ENCODE measurements at regions not wholly inside any gene's neighbourhood (a gene's known extent, or its start where the extent isn't known, plus 50 kb on each side); places are given as distances from the start of the nearest gene placed in this dataset.

DNA sequence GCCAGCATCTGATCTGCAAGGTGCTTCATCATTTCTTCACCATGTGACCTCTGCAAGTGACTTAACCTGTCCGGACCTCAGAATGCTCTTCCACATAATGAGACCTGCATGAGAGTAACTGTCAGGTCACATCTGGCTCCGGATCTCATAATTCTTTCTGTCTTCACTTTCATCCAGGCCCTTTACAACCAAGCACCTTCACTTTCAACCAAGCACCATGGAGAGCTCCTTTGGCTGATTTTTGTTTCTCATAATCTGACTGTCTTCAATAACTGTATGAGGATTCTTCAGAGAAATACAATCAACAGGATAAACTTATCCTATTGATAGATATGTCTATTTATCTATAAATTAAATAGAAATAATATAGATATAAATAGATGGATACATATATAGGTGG is 148.1 kb downstream of the VCX3A start:
- no peak overlapping the region for H3K4me3 Mint-ChIP-seq (ENCODE audit: unreplicated experiment)
- ChIA-PET POLR2A (no interaction called here), CTCF (no interaction called here)
- H3K36me3 Mint-ChIP-seq (ENCODE audit: insufficient read depth, unreplicated experiment) = no peaks in the 10 kb centered on the region
- H3K9me3 Mint-ChIP-seq (ENCODE audit: unreplicated experiment) = peaks cover 26% of the 10 kb centered on the region
- TF ChIP-seq, protein P1, sequence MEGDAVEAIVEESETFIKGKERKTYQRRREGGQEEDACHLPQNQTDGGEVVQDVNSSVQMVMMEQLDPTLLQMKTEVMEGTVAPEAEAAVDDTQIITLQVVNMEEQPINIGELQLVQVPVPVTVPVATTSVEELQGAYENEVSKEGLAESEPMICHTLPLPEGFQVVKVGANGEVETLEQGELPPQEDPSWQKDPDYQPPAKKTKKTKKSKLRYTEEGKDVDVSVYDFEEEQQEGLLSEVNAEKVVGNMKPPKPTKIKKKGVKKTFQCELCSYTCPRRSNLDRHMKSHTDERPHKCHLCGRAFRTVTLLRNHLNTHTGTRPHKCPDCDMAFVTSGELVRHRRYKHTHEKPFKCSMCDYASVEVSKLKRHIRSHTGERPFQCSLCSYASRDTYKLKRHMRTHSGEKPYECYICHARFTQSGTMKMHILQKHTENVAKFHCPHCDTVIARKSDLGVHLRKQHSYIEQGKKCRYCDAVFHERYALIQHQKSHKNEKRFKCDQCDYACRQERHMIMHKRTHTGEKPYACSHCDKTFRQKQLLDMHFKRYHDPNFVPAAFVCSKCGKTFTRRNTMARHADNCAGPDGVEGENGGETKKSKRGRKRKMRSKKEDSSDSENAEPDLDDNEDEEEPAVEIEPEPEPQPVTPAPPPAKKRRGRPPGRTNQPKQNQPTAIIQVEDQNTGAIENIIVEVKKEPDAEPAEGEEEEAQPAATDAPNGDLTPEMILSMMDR (IDR thresholded peaks at IDR 0.05; ENCODE audit: unreplicated experiment) = no peak
- no TSS peak for BruUV-seq (replicated peaks)
- no peaks in the 10 kb centered on the region for H3K4me1 Mint-ChIP-seq (ENCODE audit: insufficient read depth, unreplicated experiment)
- no peak overlapping the region for H3K27ac Mint-ChIP-seq (ENCODE audit: low read depth, unreplicated experiment)
- H3K27me3 Mint-ChIP-seq (ENCODE audit: insufficient read depth, unreplicated experiment) = no peaks in the 10 kb centered on the region
- DNase-seq (ENCODE audit: unreplicated experiment) = no peak
- intact Hi-C loops (cut with micrococcal nuclease) = no loop called here

DNA sequence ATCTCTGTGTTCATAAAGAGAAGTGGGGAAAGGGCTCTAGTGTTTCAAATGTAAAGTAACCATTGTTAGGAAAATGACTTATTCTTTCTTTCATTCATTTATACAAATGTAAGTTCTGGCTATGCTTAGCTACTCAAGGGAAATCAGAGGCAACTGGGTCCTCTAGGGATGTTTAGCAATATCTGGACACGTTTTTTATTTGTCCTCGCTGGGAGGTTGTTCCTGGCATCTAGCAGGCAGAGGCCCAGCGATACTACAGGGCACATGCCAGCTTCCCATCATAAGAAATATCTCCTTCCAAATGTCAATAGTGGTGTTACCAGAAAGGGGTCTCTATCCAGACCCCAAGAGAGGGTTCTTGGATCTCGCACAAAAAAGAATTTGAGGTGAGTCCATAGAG is 150.0 kb downstream of the VCX3A start:
- Mint-ChIP-seq H3K27ac (ENCODE audit: low read depth, unreplicated experiment) (no peak overlapping the region), H3K27me3 (ENCODE audit: insufficient read depth, unreplicated experiment) (no peaks in the 10 kb centered on the region), H3K4me3 (ENCODE audit: unreplicated experiment) (no peak overlapping the region), H3K4me1 (ENCODE audit: insufficient read depth, unreplicated experiment) (no peaks in the 10 kb centered on the region), H3K9me3 (ENCODE audit: unreplicated experiment) (peaks cover 33% of the 10 kb centered on the region), H3K36me3 (ENCODE audit: insufficient read depth, unreplicated experiment) (no peaks in the 10 kb centered on the region)
- DNase-seq (ENCODE audit: unreplicated experiment) = no peak
- TF ChIP-seq, protein P1 (IDR thresholded peaks at IDR 0.05; ENCODE audit: unreplicated experiment) = no peak
- CTCF ChIA-PET = interaction anchor here (0.5 to 1.0 kb wide), 3 partner anchors 56 to 1393 kb away, joined by 3 read pairs; no protein-coding TSS in a partner anchor
- no TSS peak for BruUV-seq (replicated peaks)
- intact Hi-C loops (cut with micrococcal nuclease) = no loop called here
- POLR2A ChIA-PET = no interaction called here

DNA sequence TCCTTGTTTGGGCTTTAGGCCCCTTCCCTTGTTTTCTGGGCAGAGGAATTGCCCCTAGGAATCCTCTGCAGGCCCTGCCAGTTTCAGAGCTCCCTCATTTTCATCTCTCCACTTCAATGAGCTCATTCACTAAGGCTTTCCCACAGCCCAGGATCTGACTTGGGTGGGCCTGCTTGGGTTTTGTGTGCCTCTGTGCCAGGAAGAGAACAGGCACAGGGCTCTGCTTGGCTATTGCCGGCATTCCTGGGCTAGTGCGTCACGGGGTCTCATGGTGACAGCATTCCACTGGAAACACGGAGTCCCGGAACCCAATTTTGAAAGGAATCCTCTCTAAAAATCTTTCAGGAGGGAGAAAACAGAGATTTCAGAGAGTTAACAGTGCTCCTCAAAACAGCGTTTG is 150.5 kb downstream of the VCX3A start:
- Mint-ChIP-seq H3K4me1 (ENCODE audit: insufficient read depth, unreplicated experiment) (no peaks in the 10 kb centered on the region), H3K27me3 (ENCODE audit: insufficient read depth, unreplicated experiment) (no peaks in the 10 kb centered on the region), H3K36me3 (ENCODE audit: insufficient read depth, unreplicated experiment) (no peaks in the 10 kb centered on the region), H3K9me3 (ENCODE audit: unreplicated experiment) (peaks cover 33% of the 10 kb centered on the region), H3K4me3 (ENCODE audit: unreplicated experiment) (no peak overlapping the region), H3K27ac (ENCODE audit: low read depth, unreplicated experiment) (no peak overlapping the region)
- CTCF ChIA-PET = interaction anchor here (0.5 to 1.0 kb wide), 3 partner anchors 56 to 1394 kb away, joined by 3 read pairs; no protein-coding TSS in a partner anchor
- POLR2A ChIA-PET = no interaction called here
- intact Hi-C loops (cut with micrococcal nuclease) = no loop called here
- TF ChIP-seq, protein P1 (IDR thresholded peaks at IDR 0.05; ENCODE audit: unreplicated experiment) = no peak
- BruUV-seq (replicated peaks) = no TSS peak
- DNase-seq (ENCODE audit: unreplicated experiment) = no peak

DNA sequence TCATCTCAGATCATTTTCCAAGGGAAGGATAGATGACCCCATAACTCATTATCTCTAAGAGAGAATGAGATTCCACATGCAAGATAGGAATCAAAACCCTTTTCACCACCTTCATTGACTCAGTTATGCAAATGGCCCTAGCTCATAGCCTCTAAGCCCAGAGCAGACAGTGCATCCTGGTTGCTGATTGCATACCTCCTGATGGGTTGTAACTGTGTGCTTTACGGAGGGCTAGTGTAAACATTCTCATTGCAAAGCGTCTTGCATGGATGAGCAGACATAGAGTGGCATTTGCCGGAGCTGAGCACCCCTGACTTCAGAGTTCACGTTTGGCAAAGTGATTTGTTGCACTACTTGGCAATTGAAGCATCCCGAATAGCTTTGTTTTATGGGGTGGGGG is 151.0 kb downstream of the VCX3A start:
- no peaks in the 10 kb centered on the region for H3K27me3 Mint-ChIP-seq (ENCODE audit: insufficient read depth, unreplicated experiment)
- ChIA-PET POLR2A (no interaction called here), CTCF (no interaction called here)
- TF ChIP-seq, protein P1 (IDR thresholded peaks at IDR 0.05; ENCODE audit: unreplicated experiment) = no peak
- no TSS peak for BruUV-seq (replicated peaks)
- H3K9me3 Mint-ChIP-seq (ENCODE audit: unreplicated experiment) = peaks cover 28% of the 10 kb centered on the region
- no peaks in the 10 kb centered on the region for H3K36me3 Mint-ChIP-seq (ENCODE audit: insufficient read depth, unreplicated experiment)
- H3K27ac Mint-ChIP-seq (ENCODE audit: low read depth, unreplicated experiment) = no peak overlapping the region
- no peaks in the 10 kb centered on the region for H3K4me1 Mint-ChIP-seq (ENCODE audit: insufficient read depth, unreplicated experiment)
- no peak overlapping the region for H3K4me3 Mint-ChIP-seq (ENCODE audit: unreplicated experiment)
- no peak for DNase-seq (ENCODE audit: unreplicated experiment)
- intact Hi-C loops (cut with micrococcal nuclease) = no loop called here

Data from MCF 10A (cell line).